ENCODE measurements at regions not wholly inside any gene's neighbourhood (a gene's known extent, or its start where the extent isn't known, plus 50 kb on each side); places are given as distances from the start of the nearest gene placed in this dataset.

DNA sequence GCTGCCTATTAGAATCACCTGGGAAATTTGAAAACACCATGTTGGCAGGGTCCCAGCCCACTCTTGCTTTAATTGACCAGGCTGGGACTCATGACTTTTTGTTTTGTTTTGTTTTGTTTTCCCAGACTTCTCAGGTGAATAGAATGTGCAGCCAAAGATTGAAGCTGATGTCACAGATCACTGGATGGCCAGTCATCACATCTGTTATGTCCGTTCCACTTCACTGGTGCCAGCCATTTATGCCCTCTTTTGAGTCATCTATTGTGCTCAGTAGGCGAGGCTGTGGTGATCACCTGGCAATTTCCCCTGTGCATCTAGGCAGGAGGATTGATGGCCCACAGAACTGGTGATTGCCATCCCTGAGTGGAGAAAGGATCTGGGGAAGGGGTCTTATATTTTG, 297.3 kb downstream of the INSC start:
- TF ChIP-seq ZNF274 (IDR thresholded peaks at IDR 0.05; ENCODE audit: low read depth, low read length) (no peak), POLR2AphosphoS5 (IDR thresholded peaks at IDR 0.05; ENCODE audit: low read depth, low read length) (no peak), EZH2 (IDR thresholded peaks at IDR 0.05) (no peak), POLR2A (IDR thresholded peaks at IDR 0.05; ENCODE audit: borderline replicate concordance, extremely low read depth, insufficient read depth, insufficient read length) (no peak), SP1 (IDR thresholded peaks at IDR 0.05; ENCODE audit: low read depth) (no peak), JUND (IDR thresholded peaks at IDR 0.05) (no peak), RAD21 (IDR thresholded peaks at IDR 0.05; ENCODE audit: low read depth) (no peak), SRF (IDR thresholded peaks at IDR 0.05; ENCODE audit: low read depth) (no peak), SIN3A (IDR thresholded peaks at IDR 0.05; ENCODE audit: low read depth) (no peak), YY1 (IDR thresholded peaks at IDR 0.05; ENCODE audit: extremely low read depth, insufficient replicate concordance, low read depth, low read length) (no peak)
- TF ChIP-seq, protein P1, sequence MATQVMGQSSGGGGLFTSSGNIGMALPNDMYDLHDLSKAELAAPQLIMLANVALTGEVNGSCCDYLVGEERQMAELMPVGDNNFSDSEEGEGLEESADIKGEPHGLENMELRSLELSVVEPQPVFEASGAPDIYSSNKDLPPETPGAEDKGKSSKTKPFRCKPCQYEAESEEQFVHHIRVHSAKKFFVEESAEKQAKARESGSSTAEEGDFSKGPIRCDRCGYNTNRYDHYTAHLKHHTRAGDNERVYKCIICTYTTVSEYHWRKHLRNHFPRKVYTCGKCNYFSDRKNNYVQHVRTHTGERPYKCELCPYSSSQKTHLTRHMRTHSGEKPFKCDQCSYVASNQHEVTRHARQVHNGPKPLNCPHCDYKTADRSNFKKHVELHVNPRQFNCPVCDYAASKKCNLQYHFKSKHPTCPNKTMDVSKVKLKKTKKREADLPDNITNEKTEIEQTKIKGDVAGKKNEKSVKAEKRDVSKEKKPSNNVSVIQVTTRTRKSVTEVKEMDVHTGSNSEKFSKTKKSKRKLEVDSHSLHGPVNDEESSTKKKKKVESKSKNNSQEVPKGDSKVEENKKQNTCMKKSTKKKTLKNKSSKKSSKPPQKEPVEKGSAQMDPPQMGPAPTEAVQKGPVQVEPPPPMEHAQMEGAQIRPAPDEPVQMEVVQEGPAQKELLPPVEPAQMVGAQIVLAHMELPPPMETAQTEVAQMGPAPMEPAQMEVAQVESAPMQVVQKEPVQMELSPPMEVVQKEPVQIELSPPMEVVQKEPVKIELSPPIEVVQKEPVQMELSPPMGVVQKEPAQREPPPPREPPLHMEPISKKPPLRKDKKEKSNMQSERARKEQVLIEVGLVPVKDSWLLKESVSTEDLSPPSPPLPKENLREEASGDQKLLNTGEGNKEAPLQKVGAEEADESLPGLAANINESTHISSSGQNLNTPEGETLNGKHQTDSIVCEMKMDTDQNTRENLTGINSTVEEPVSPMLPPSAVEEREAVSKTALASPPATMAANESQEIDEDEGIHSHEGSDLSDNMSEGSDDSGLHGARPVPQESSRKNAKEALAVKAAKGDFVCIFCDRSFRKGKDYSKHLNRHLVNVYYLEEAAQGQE (IDR thresholded peaks at IDR 0.05; ENCODE audit: low read depth), result no peak
- TF ChIP-seq, protein P2, sequence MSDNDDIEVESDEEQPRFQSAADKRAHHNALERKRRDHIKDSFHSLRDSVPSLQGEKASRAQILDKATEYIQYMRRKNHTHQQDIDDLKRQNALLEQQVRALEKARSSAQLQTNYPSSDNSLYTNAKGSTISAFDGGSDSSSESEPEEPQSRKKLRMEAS (IDR thresholded peaks at IDR 0.05), result no peak
- TF ChIP-seq, protein P3, sequence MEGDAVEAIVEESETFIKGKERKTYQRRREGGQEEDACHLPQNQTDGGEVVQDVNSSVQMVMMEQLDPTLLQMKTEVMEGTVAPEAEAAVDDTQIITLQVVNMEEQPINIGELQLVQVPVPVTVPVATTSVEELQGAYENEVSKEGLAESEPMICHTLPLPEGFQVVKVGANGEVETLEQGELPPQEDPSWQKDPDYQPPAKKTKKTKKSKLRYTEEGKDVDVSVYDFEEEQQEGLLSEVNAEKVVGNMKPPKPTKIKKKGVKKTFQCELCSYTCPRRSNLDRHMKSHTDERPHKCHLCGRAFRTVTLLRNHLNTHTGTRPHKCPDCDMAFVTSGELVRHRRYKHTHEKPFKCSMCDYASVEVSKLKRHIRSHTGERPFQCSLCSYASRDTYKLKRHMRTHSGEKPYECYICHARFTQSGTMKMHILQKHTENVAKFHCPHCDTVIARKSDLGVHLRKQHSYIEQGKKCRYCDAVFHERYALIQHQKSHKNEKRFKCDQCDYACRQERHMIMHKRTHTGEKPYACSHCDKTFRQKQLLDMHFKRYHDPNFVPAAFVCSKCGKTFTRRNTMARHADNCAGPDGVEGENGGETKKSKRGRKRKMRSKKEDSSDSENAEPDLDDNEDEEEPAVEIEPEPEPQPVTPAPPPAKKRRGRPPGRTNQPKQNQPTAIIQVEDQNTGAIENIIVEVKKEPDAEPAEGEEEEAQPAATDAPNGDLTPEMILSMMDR (IDR thresholded peaks at IDR 0.05 in 2 of 3, conservative IDR thresholded peaks at IDR 0.05 in 1 of 3; ENCODE audit: borderline replicate concordance in 1 of 3, insufficient read depth in 1 of 3, low read depth in 2 of 3, low read length in 2 of 3), result no peak

Measured in HCT116 (cell line).